NCI-H1930 (cell line): ENCODE measurements at regions not wholly inside any gene's neighbourhood (a gene's known extent, or its start where the extent isn't known, plus 50 kb on each side); places are given as distances from the start of the nearest gene placed in this dataset.
"Not testable (repeated sequence)": the region's sequence is repeated elsewhere in the genome, so short reads cannot be mapped to it uniquely, and the experiment has no call there.

ENCODE experiments used
- DNase-seq, 2 experiments: peaks; one replicate each; lab custom pipeline; 2025; lab: John Stamatoyannopoulos, UW

- no peak for DNase-seq
Measured at GRCh38 chr17:71780596-71780995, 340.2 kb upstream of the SOX9 start.

- DNase-seq: not testable (repeated sequence)
Measured at GRCh38 chr17:71782021-71782420, 338.8 kb upstream of the SOX9 start.

GRCh38 chr17:71790791-71791190 lies 330.0 kb upstream of the SOX9 start:
- DNase-seq: no peak

- no peak for DNase-seq
Measured at GRCh38 chr17:71791311-71791710, 329.5 kb upstream of the SOX9 start.

GRCh38 chr17:71792966-71793365 lies 327.9 kb upstream of the SOX9 start:
- DNase-seq: no peak

GRCh38 chr17:71793518-71793917 lies 327.3 kb upstream of the SOX9 start:
- no peak for DNase-seq

GRCh38 chr17:71798701-71799100 lies 322.1 kb upstream of the SOX9 start:
- no peak for DNase-seq

GRCh38 chr17:71799657-71800056 lies 321.2 kb upstream of the SOX9 start:
- no peak for DNase-seq

GRCh38 chr17:71801301-71801700 lies 319.5 kb upstream of the SOX9 start:
- no peak for DNase-seq

GRCh38 chr17:71802663-71803062 lies 318.2 kb upstream of the SOX9 start:
- no peak for DNase-seq

- DNase-seq: no peak
Measured at GRCh38 chr17:71803656-71804284, 317.1 kb upstream of the SOX9 start.

- DNase-seq: no peak
Measured at GRCh38 chr17:71809537-71809936, 311.3 kb upstream of the SOX9 start.

- not testable (repeated sequence) for DNase-seq
Measured at GRCh38 chr17:71813861-71814260, 307.0 kb upstream of the SOX9 start.

- no peak for DNase-seq
Measured at GRCh38 chr17:71821511-71821910, 299.3 kb upstream of the SOX9 start.

- no peak for DNase-seq
Measured at GRCh38 chr17:71824671-71825070, 296.1 kb upstream of the SOX9 start.

- no peak for DNase-seq
Measured at GRCh38 chr17:71825687-71826086, 295.1 kb upstream of the SOX9 start.

GRCh38 chr17:71828182-71828596 lies 292.6 kb upstream of the SOX9 start:
- no peak for DNase-seq

- no peak for DNase-seq
Measured at GRCh38 chr17:71830866-71831265, 290.0 kb upstream of the SOX9 start.

GRCh38 chr17:71842986-71843385 lies 277.8 kb upstream of the SOX9 start:
- DNase-seq: no peak

- no peak for DNase-seq
Measured at GRCh38 chr17:71845337-71845736, 275.5 kb upstream of the SOX9 start.

GRCh38 chr17:71846561-71847110 lies 274.2 kb upstream of the SOX9 start:
- no peak for DNase-seq

- no peak for DNase-seq
Measured at GRCh38 chr17:71849783-71850768, 270.7 kb upstream of the SOX9 start.

GRCh38 chr17:71850812-71851211 lies 270.0 kb upstream of the SOX9 start:
- DNase-seq: no peak
